Duodenal mucosa (tissue), 2 donors: ENCODE measurements at regions not wholly inside any gene's neighbourhood (a gene's known extent, or its start where the extent isn't known, plus 50 kb on each side); places are given as distances from the start of the nearest gene placed in this dataset.

Experiments
- H3K27ac ChIP-seq: one replicate; pipeline ENCODE4 v1.7.0; 2013; ENCODE audit warnings: low read depth, low read length
- H3K27me3 ChIP-seq, 2 donors: one replicate each; pipeline ENCODE4 v1.7.0; 2013; ENCODE audit warnings: low read length in 2 of 2, control low read depth in 1 of 2; ENCODE audit not compliant: insufficient read depth in 2 of 2, control insufficient read depth in 1 of 2
- H3K36me3 ChIP-seq, 2 donors: one replicate each; pipeline ENCODE4 v1.7.0; 2013; ENCODE audit warnings: low read length in 2 of 2, control low read depth in 1 of 2; ENCODE audit not compliant: insufficient read depth in 2 of 2, control insufficient read depth in 1 of 2
- H3K4me1 ChIP-seq, 2 donors: one replicate each; pipeline ENCODE4 v1.7.0; 2013; ENCODE audit warnings: low read length in 2 of 2, control low read depth in 1 of 2; ENCODE audit not compliant: insufficient read depth in 2 of 2, control insufficient read depth in 1 of 2
- H3K4me3 ChIP-seq, 2 donors: one replicate each; pipeline ENCODE4 v1.7.0; 2013; ENCODE audit warnings: low read length in 2 of 2, low read depth in 1 of 2
- H3K9ac ChIP-seq, 2 donors: one replicate each; pipeline ENCODE4 v1.7.0; 2013; ENCODE audit warnings: low read length in 2 of 2, low read depth in 1 of 2
- H3K9me3 ChIP-seq, 2 donors: one replicate each; pipeline ENCODE4 v1.7.0; 2013; ENCODE audit warnings: low read length in 2 of 2, control low read depth in 1 of 2; ENCODE audit not compliant: control insufficient read depth in 1 of 2

DNA sequence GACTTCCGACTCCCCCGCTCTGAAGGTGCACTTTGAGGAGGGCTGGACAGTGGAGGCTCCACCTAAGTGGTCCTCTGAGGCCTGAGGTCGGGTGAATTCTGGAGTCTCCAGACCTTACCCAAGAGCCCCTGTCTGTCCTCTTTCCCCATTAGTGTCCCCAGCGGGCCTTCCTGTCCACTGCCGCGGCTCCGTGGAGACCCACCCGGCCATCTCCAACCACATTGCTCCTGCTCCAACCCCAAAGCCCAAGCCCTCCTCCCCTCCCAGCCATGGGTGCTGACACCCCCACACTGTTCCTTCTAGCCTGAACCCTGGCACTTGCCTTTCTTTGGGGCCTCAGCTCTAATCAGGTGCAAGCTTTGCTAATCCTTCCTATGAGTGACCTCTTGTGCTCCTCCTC lies 283.1 kb upstream of the TNRC6C start:
- Histone ChIP-seq H3K9me3 (no peaks in the 10 kb centered on the region), H3K27ac (no peak overlapping the region)

DNA sequence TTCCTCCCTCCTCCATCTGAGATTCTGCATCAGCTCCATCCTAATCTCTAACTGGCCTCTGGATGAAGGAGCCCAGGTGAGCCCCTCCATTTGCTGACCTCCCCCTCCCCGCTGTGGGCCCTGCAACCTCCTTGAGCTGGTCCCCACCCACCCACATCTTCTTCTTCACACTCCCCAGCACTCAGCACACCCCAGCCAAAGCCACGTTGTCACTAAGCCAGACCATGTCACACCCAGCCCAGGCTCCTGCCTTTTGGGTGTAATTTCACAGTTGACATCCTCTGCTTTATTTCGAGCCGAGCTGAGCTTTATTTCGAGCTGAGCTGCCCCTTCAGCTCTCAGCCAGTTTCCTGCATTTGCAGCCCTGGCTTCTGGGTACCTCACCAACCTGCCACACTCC lies 282.7 kb upstream of the TNRC6C start:
- Histone ChIP-seq H3K4me3 (no peak overlapping the region), H3K27me3 (peaks cover 4 to 12% of the 10 kb centered on the region in 2 donors), H3K9me3 (no peaks in the 10 kb centered on the region), H3K9ac (no peak overlapping the region), H3K27ac (no peak overlapping the region), H3K4me1 (no peaks in the 10 kb centered on the region), H3K36me3 (no peaks in the 10 kb centered on the region)

More for the DNA sequence above, 283.1 kb upstream of the TNRC6C start:
- H3K27me3 ChIP-seq, result peaks cover 4 to 12% of the 10 kb centered on the region in 2 donors
- no peak overlapping the region for H3K9ac ChIP-seq
- H3K36me3 ChIP-seq, result no peaks in the 10 kb centered on the region
- H3K4me3 ChIP-seq, result no peak overlapping the region
- no peaks in the 10 kb centered on the region for H3K4me1 ChIP-seq

DNA sequence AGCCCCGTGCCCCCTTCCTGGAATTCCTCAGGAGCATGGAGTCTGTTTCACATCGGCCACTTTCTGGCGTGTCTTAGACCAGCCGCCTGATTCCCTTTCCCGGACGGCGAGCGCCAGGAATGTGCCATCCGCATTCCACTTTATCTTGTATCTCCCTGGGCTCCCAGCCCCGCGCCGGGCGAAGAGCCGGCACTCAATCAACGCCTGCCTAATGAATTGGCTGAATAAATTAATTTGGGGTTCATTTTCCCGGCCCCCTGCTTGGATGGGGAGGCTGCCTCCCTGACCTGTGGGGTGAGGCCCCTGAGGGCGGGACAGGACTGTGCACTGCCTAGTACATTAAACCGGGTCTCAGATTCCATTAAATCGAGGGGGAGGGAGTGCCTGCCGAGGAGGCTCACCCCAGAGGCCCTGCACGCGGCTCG lies 282.3 kb upstream of the TNRC6C start:
- Histone ChIP-seq H3K27me3 (peaks cover 4 to 12% of the 10 kb centered on the region in 2 donors), H3K9me3 (no peaks in the 10 kb centered on the region), H3K36me3 (no peaks in the 10 kb centered on the region), H3K27ac (no peak overlapping the region), H3K4me1 (no peaks in the 10 kb centered on the region), H3K9ac (no peak overlapping the region), H3K4me3 (no peak overlapping the region)

DNA sequence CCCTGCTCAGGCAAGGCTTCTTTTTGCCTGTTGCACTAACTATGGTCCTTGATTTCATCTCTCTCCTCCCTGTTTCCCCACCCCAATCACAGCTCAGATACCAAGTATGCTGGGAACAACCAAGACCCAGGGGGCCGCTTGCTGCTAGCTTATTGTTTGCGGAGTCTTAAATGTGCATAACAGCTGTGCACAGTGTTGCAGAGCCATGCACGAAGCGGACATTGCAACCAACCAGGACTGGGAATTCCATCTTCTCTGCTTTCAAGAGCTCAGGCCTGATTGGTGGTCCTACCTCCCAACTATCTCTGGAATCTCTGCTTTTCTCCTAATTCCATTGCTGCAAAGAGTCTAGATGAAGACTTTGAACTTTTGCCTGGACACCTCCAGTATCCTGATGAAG lies 281.3 kb upstream of the TNRC6C start:
- Histone ChIP-seq H3K4me3 (no peak overlapping the region), H3K9me3 (no peaks in the 10 kb centered on the region), H3K27ac (no peak overlapping the region), H3K27me3 (peaks cover 4 to 12% of the 10 kb centered on the region in 2 donors), H3K36me3 (no peaks in the 10 kb centered on the region), H3K9ac (no peak overlapping the region), H3K4me1 (no peaks in the 10 kb centered on the region)

DNA sequence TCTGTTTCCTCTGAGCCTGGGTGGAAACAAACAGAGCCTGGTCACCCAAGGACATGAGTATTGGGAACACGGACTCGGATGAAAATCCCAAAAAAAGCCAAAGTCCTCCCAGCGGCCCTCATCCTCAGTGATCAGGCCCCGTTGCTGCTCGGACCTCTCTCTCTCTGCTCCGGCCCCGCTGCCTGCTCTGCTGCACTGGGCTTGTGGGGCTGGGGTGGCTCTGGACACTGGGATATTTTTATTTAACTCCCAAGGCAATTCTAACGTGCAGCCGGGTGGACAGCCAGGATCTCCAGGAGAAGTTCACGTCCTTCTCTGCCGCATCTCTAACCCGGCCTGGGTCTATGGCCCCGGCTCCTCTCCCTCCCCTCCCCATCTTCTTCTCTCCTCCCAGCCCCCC lies 280.9 kb upstream of the TNRC6C start:
- no peak overlapping the region for H3K4me3 ChIP-seq
- H3K27ac ChIP-seq, result no peak overlapping the region
- H3K4me1 ChIP-seq, result no peaks in the 10 kb centered on the region
- no peaks in the 10 kb centered on the region for H3K36me3 ChIP-seq
- peaks cover 4 to 12% of the 10 kb centered on the region in 2 donors for H3K27me3 ChIP-seq
- no peaks in the 10 kb centered on the region for H3K9me3 ChIP-seq
- H3K9ac ChIP-seq, result no peak overlapping the region

DNA sequence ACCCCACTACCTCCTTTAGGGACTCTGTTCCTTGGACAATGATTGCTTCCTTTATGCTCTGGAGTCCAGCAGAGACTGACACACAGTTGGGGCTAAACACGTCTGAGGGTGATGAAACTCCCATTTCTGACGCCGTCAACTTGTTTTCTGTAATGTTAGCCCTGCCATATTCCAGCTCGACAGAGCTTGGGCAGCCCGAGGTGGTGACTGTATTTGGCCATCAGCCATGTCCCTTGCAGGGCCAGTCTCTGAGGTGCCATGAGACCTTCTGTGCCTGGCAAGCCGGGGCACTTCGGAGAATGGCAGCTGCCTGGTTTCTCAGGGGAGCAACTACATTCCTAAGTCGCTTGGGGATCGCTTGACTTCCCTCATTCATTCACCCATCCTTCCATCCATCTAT lies 278.9 kb upstream of the TNRC6C start:
- Histone ChIP-seq H3K4me3 (no peak overlapping the region), H3K27ac (no peak overlapping the region), H3K9ac (no peak overlapping the region), H3K36me3 (no peaks in the 10 kb centered on the region), H3K27me3 (peaks cover 4 to 14% of the 10 kb centered on the region in 2 donors), H3K4me1 (no peaks in the 10 kb centered on the region), H3K9me3 (no peaks in the 10 kb centered on the region)

DNA sequence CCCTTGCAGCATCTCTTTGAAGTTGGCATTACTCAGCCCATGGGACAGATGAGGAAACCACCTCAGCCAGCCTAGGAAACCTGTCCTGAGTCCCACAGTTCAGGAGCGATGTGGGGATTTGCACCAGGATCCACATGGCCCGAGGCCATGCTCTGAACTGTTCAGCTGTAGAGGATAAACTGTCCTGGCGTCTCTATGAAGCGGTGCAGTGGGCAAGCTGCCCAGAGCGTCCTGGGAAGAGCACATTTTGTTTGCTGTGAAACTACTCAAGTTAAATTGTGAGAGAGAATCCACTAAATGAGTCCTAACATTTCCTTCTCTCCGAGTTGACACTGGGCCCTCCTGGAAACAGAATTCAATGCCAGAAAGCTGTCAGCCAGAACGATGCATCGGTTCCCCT lies 276.6 kb upstream of the TNRC6C start:
- Histone ChIP-seq H3K27ac (no peak overlapping the region), H3K4me1 (no peaks in the 10 kb centered on the region), H3K36me3 (no peaks in the 10 kb centered on the region), H3K27me3 (peaks cover 4 to 21% of the 10 kb centered on the region in 2 donors), H3K9ac (no peak overlapping the region), H3K4me3 (no peak overlapping the region), H3K9me3 (no peaks in the 10 kb centered on the region)

DNA sequence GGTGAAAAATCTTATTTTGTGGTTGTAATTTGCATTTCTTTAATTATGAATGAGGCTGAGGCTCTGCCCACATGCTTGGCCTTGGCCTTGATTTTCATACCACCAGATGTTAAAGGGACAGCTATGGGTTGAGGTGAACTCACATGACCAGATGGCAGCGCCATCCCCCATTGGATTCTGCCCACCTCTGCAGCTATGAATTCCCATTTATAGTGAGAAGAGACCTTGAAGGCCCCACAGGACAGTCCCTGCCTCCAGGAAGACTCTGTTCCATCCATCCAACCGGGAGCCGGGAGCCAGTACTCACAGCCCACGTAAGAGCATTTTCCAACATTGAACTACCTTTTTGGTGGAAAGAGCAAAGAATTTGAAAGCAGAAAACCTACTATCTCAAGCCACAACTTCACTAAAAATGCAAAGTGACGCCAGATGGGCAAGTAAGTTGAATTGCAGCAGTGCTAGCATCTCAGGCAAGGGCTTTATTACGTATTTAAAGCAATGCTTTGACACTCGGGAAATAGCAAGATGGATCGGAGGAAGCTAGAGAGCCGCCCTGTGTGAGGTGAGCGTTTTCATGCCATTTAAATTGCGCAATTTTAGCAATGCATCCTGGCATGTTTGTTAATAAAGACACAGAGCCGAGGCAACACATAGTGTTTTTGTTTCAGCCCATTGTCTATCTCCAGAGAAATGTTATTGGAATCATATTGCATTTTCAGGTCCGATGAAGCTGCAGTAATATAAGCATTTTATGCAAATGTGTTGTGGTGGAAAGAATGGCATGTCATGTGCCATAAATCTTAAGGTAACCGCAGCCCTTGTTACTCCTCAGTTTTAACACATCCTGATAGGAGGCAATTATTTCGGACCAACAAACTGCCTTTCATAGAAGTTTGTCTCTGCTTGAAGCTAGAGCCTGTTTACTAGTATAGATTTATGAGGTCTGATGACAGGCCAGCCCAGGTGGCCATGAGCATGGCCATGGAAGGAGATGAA lies 273.4 kb upstream of the TNRC6C start:
- H3K4me1 ChIP-seq, result no peaks in the 10 kb centered on the region
- no peak overlapping the region for H3K9ac ChIP-seq
- no peak overlapping the region for H3K27ac ChIP-seq
- H3K9me3 ChIP-seq, result no peaks in the 10 kb centered on the region
- H3K4me3 ChIP-seq, result no peak overlapping the region
- no peaks in the 10 kb centered on the region for H3K36me3 ChIP-seq
- peaks cover 0 to 9% of the 10 kb centered on the region in 2 donors for H3K27me3 ChIP-seq

DNA sequence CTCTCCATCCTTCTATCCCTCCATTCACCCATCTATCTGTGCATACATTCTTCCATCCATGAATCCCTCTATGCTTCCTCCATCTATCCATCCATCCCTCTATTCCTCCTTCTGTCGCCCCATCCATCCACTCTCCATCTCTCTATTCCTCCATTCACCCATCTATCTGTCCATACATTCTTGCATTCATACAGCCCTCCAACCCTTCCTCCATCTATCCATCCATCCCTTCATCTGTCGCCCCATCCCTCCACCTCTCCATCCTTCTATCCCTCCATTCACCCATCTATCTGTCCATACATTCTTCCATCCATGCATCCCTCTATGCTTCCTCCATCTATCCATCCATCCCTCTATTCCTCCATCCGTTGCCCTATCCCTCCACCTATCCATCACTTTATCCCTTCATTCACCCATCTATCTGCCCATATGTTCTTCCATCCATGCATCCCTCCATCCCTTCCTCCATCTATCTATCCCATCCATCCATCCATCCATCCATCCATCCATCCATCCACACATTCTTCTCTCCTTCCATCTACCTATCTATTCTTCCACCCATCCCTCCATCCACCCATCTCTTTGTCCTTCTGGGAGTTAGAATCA lies 272.5 kb upstream of the TNRC6C start:
- Histone ChIP-seq H3K27ac (no peak overlapping the region), H3K36me3 (no peaks in the 10 kb centered on the region), H3K9ac (no peak overlapping the region), H3K27me3 (peaks cover 4 to 9% of the 10 kb centered on the region in 2 donors), H3K4me3 (no peak overlapping the region), H3K9me3 (no peaks in the 10 kb centered on the region), H3K4me1 (no peaks in the 10 kb centered on the region)

DNA sequence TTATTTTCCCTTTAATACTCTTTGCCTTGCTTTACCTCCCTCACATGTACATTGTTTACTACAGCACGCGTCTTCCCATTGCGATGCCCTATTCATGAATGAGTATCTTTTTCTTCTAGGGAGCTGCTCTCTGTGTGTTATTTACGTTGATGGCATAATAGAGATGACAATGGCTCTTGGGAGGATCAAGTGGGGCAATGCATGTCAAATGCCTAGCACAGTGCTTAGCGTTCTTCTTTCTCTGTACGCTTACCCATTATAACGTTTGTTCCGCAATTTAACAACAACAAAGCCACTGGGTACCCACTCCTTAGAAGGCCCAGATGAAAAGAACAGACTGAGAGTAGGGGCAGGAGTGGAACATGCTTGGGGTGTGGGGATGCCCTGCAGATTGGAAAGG lies 271.6 kb upstream of the TNRC6C start:
- Histone ChIP-seq H3K36me3 (no peaks in the 10 kb centered on the region), H3K4me1 (no peaks in the 10 kb centered on the region), H3K27me3 (peaks cover 8 to 9% of the 10 kb centered on the region in 2 donors), H3K9me3 (no peaks in the 10 kb centered on the region), H3K4me3 (no peak overlapping the region), H3K9ac (no peak overlapping the region), H3K27ac (no peak overlapping the region)
